Stimulated activated naive CD8-positive, alpha-beta T cell treated with anti-CD3 and anti-CD28 coated beads, Interleukin-15, Interleukin-2, amounts not matched to agents 100 ng/mL and 50 ng/mL, for 24 hours (primary cell): ENCODE measurements at regions not wholly inside any gene's neighbourhood (a gene's known extent, or its start where the extent isn't known, plus 50 kb on each side); places are given as distances from the start of the nearest gene placed in this dataset.

Experiments
- H3K27ac Mint-ChIP-seq: one replicate; pipeline ENCODE4 v1.8.0; 2021; ENCODE audit warnings: mild to moderate bottlenecking, mixed read lengths
- H3K27me3 Mint-ChIP-seq: one replicate; pipeline ENCODE4 v1.8.0; 2021; ENCODE audit warnings: mixed read lengths
- H3K36me3 Mint-ChIP-seq: one replicate; pipeline ENCODE4 v1.8.0; 2021; ENCODE audit warnings: low read depth, mixed read lengths
- H3K4me1 Mint-ChIP-seq: one replicate; pipeline ENCODE4 v1.8.0; 2021; ENCODE audit warnings: low read depth, mixed read lengths
- H3K4me3 Mint-ChIP-seq: one replicate; pipeline ENCODE4 v1.8.0; 2021; ENCODE audit warnings: mild to moderate bottlenecking, mixed read lengths
- H3K9me3 Mint-ChIP-seq: one replicate; pipeline ENCODE4 v1.8.0; 2021; ENCODE audit warnings: mixed read lengths

DNA sequence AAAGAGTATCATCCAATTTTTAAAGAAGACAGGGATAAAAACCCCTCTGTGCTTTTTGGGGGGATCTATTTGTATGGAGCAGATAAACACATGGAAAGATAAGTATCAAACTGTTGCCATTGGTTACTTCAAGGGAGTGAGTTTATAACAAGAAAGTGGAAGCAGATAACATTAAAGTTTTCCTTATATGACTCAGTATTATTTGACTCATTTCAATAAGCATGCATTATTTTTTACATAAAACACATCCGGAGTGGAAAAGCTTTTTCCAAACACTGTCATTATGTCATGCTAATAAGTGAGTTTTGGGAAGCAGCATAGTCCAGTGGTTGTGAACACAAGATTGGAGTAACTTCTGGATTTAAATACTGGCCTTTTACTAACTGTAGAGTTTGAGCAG lies 452.2 kb downstream of the LTN1 start:
- H3K4me3 Mint-ChIP-seq: no peak overlapping the region
- H3K4me1 Mint-ChIP-seq: peaks cover 5% of the 10 kb centered on the region
- H3K9me3 Mint-ChIP-seq: no peaks in the 10 kb centered on the region
- no peak overlapping the region for H3K27ac Mint-ChIP-seq
- H3K27me3 Mint-ChIP-seq: peaks cover under 1% of the 10 kb centered on the region
- H3K36me3 Mint-ChIP-seq: no peaks in the 10 kb centered on the region

GRCh38 chr21:28539623-28539988 lies 453.1 kb downstream of the LTN1 start:
- H3K27ac Mint-ChIP-seq: no peak overlapping the region
- peaks cover 10% of the 10 kb centered on the region for H3K27me3 Mint-ChIP-seq
- peaks cover 5% of the 10 kb centered on the region for H3K4me1 Mint-ChIP-seq
- no peak overlapping the region for H3K4me3 Mint-ChIP-seq
- H3K36me3 Mint-ChIP-seq: no peaks in the 10 kb centered on the region
- H3K9me3 Mint-ChIP-seq: no peaks in the 10 kb centered on the region

DNA sequence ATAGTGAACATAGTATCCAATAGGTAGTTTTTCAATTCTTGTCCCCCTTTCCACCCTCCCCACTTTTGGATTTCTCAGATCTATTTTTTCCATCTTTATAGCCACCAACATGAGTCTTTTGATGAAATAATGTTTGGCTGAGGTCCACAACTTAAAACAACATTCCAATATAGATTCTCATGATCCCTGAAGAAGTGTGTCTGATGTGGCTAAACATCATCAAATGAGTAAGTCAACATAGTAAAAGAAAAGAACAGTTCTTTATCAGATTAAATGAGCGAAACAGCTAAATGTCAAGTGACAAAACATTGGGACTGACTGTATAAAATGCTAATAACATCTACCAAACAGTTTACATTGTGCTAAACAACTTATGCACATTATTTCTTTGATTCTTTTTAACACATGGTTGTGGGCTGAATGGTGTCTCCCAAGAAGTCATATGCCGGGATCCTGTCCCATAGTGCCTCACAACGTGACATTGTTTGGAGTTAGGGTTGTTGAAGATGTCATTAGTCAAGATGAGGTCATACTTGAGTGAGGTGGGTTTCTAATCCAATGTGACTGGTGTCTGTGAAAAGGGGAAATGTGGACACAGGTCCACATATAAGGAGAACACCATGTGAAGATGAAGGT lies 453.6 kb downstream of the LTN1 start:
- Mint-ChIP-seq H3K27ac (no peak overlapping the region), H3K4me1 (peaks cover 5% of the 10 kb centered on the region), H3K36me3 (no peaks in the 10 kb centered on the region), H3K4me3 (no peak overlapping the region), H3K27me3 (peaks cover 10% of the 10 kb centered on the region), H3K9me3 (no peaks in the 10 kb centered on the region)

DNA sequence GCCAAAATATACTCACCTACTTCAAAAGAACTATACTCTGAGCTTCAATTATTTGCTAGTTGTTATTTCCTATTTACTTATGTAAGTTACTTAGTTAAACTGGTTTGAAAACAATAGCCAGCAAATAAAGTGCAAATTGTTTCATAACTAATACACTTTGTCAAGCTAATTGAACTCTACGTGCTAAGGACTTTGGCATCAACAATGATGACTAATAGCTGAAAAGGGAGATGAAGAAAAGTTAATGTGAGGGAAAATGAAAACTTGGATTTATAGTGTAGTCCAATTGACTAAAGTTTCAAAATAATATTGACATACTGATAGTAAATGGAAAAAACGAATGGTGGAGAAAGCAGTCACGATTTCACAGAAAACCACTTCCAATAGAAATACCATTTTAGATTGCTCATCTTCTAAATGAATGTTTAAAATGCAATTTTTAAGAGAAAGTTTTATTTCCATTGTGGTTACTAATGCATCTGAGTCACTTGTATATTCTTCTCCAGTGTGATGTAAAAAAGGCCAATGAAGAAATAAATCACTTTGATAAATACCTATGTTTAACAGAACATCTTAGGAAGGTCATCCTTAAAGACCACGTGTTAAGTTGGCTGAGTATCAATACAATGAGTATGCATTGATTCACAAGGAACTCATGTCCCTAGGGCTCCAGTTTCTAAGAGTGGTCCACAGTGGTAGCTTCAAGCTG lies 455.2 kb downstream of the LTN1 start:
- Mint-ChIP-seq H3K27ac (no peak overlapping the region), H3K9me3 (no peaks in the 10 kb centered on the region), H3K27me3 (peaks cover 20% of the 10 kb centered on the region), H3K4me1 (peaks cover 5% of the 10 kb centered on the region), H3K4me3 (no peak overlapping the region), H3K36me3 (no peaks in the 10 kb centered on the region)

- Mint-ChIP-seq H3K27me3 (peaks cover 43% of the 10 kb centered on the region), H3K4me1 (peaks cover 3% of the 10 kb centered on the region), H3K36me3 (no peaks in the 10 kb centered on the region), H3K4me3 (no peak overlapping the region), H3K27ac (no peak overlapping the region), H3K9me3 (no peaks in the 10 kb centered on the region)
Observed at GRCh38 chr21:28532446-28532845, 460.2 kb downstream of the LTN1 start.

GRCh38 chr21:28523367-28523766 lies 469.3 kb downstream of the LTN1 start:
- H3K27ac Mint-ChIP-seq: no peak overlapping the region
- H3K4me3 Mint-ChIP-seq: no peak overlapping the region
- no peaks in the 10 kb centered on the region for H3K9me3 Mint-ChIP-seq
- H3K27me3 Mint-ChIP-seq: peaks cover 12% of the 10 kb centered on the region
- H3K4me1 Mint-ChIP-seq: peaks cover 2% of the 10 kb centered on the region
- H3K36me3 Mint-ChIP-seq: no peaks in the 10 kb centered on the region

DNA sequence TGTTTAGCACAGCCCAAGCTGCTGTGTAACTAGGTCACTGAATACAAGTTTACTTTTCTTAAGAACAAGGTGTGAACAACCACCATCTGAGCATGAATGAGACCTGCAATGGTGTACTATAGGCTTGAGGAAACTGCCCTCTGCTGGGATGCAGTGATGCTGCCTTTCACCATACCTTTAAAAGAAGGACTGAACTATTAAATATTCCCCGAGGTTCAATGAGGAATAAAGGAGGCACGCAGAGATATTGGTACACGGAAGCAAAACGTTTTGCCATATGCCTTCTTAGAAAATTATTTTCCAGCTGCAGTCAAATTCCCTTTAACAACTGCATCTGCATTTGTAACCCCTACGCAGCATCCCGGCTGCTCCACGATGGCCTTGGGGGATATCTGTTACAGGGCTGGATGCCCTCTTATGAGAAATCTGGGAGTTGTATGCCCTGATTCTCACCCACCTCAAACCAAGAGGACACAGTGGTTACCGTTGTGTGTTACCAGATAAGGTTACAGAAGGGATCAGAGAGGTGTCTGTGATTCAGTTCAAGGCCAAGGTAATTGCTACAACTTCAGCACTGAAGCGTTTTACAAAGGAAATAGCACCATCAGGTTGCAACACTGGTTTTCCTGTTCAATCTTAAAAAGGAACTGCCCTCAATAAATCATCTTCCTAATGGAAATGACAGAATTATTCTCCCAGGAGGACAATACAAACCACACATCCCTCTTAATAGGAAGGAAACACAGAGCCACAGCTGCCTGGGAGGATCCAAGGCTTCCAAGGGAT lies 470.5 kb downstream of the LTN1 start:
- Mint-ChIP-seq H3K36me3 (no peaks in the 10 kb centered on the region), H3K4me3 (no peak overlapping the region), H3K27ac (no peak overlapping the region), H3K4me1 (peaks cover 2% of the 10 kb centered on the region), H3K27me3 (peaks cover 5% of the 10 kb centered on the region), H3K9me3 (no peaks in the 10 kb centered on the region)

GRCh38 chr21:28518630-28519029 lies 474.0 kb downstream of the LTN1 start:
- H3K4me1 Mint-ChIP-seq: peaks cover 2% of the 10 kb centered on the region
- no peaks in the 10 kb centered on the region for H3K9me3 Mint-ChIP-seq
- no peaks in the 10 kb centered on the region for H3K27me3 Mint-ChIP-seq
- no peaks in the 10 kb centered on the region for H3K36me3 Mint-ChIP-seq
- H3K4me3 Mint-ChIP-seq: no peak overlapping the region
- no peak overlapping the region for H3K27ac Mint-ChIP-seq

GRCh38 chr21:28516991-28517592 lies 475.6 kb downstream of the LTN1 start:
- H3K4me1 Mint-ChIP-seq: no peaks in the 10 kb centered on the region
- H3K27me3 Mint-ChIP-seq: no peaks in the 10 kb centered on the region
- H3K4me3 Mint-ChIP-seq: no peak overlapping the region
- no peaks in the 10 kb centered on the region for H3K9me3 Mint-ChIP-seq
- H3K27ac Mint-ChIP-seq: no peak overlapping the region
- H3K36me3 Mint-ChIP-seq: no peaks in the 10 kb centered on the region

DNA sequence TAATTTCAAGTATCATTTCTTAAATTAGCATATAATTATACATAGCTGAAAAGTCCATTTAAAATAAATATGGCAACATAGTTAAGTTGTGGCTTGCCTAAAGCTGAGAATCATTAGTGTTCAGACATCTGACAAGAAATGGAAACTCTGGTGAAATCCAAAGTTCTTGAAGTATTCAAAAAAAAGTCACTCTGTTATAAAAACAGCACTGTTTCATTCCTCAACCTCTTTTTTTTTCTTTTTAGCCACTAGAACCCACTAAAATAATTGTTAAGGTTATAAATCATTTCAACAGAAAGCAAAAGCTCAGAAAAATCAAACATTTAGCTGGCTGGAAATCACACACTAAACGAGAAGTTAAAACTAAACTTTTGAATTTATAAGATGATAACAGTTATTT lies 476.7 kb downstream of the LTN1 start:
- Mint-ChIP-seq H3K4me3 (no peak overlapping the region), H3K27me3 (no peaks in the 10 kb centered on the region), H3K27ac (no peak overlapping the region), H3K4me1 (no peaks in the 10 kb centered on the region), H3K36me3 (no peaks in the 10 kb centered on the region), H3K9me3 (no peaks in the 10 kb centered on the region)

DNA sequence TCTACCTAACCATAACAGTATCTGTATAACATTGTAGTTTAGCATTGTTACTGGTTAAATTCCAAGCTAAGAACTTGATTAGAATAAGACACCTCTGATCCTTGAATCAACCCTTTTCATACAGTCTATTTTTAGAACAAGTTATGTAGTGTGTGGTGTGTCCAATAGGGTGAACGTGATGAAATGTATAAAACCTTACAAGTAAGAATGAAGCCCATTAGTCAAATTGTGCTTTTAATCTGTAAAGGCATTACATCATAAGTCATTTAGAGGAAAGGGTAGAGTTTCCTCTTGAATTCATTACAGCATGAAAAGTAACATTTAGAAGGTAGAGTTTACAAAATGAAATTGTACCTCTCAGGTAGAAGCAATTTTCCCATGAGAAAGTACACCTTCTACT lies 479.2 kb downstream of the LTN1 start:
- Mint-ChIP-seq H3K9me3 (no peaks in the 10 kb centered on the region), H3K27ac (no peak overlapping the region), H3K4me3 (no peak overlapping the region), H3K36me3 (no peaks in the 10 kb centered on the region), H3K27me3 (no peaks in the 10 kb centered on the region), H3K4me1 (no peaks in the 10 kb centered on the region)

DNA sequence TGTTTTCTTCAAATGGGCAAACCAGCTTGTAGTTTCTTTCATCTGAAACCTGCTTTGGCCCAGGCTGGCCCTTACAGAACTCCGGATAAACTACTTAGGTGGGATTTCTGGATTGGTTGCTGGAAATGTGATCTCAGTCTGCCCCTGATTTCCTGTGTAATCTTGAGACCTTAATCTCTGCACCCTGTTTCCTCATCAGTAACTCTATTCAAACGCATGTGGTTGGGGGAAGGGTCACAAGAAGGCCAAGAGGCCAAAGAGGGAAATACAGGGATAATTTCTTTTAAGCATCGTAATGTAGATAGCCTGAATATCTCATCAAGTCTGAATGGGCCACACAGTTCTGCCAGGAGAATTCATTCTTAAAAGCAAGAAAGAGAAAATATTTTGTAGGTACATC lies 483.6 kb downstream of the LTN1 start:
- Mint-ChIP-seq H3K4me1 (no peaks in the 10 kb centered on the region), H3K9me3 (peaks cover 10% of the 10 kb centered on the region), H3K4me3 (no peak overlapping the region), H3K27ac (no peak overlapping the region), H3K36me3 (no peaks in the 10 kb centered on the region), H3K27me3 (no peaks in the 10 kb centered on the region)

- Mint-ChIP-seq H3K4me3 (no peak overlapping the region), H3K27me3 (no peaks in the 10 kb centered on the region), H3K9me3 (peaks cover 10% of the 10 kb centered on the region), H3K27ac (no peak overlapping the region), H3K4me1 (no peaks in the 10 kb centered on the region), H3K36me3 (no peaks in the 10 kb centered on the region)
Observed at GRCh38 chr21:28508126-28508525, 484.6 kb downstream of the LTN1 start.

GRCh38 chr21:28496517-28496916 lies 496.2 kb downstream of the LTN1 start:
- Mint-ChIP-seq H3K4me1 (no peaks in the 10 kb centered on the region), H3K36me3 (no peaks in the 10 kb centered on the region), H3K27ac (no peak overlapping the region), H3K4me3 (no peak overlapping the region), H3K27me3 (no peaks in the 10 kb centered on the region), H3K9me3 (peaks cover 4% of the 10 kb centered on the region)

- Mint-ChIP-seq H3K27me3 (no peaks in the 10 kb centered on the region), H3K27ac (no peak overlapping the region), H3K36me3 (no peaks in the 10 kb centered on the region), H3K4me1 (no peaks in the 10 kb centered on the region), H3K9me3 (no peaks in the 10 kb centered on the region), H3K4me3 (no peak overlapping the region)
Observed at GRCh38 chr21:28492127-28492526, 500.6 kb downstream of the LTN1 start.
